Upper lobe of left lung (tissue), 4 donors: ENCODE measurements at regions not wholly inside any gene's neighbourhood (a gene's known extent, or its start where the extent isn't known, plus 50 kb on each side); places are given as distances from the start of the nearest gene placed in this dataset.

Experiments used
- CTCF ChIP-seq, 6 experiments: fragments of 450-650 bp in 4 of 6; fragments of 200-600 bp in 2 of 6; sonication (generic) in 2 of 6; IDR thresholded peaks; one replicate each; pipeline ENCODE4 v1.5.1; 2016 to 2019; ENCODE audit warnings: antibody characterized with exemption in 6 of 6
- EP300 ChIP-seq, 4 donors: sonication (generic); formaldehyde crosslinking; IDR thresholded peaks; one replicate each; pipeline ENCODE4 v1.5.1; 2017; ENCODE audit warnings: antibody characterized with exemption in 4 of 4, control low read depth in 2 of 4

GRCh38 chr2:195251214-195251613 lies 405.8 kb upstream of the SLC39A10 start:
- TF ChIP-seq CTCF (IDR thresholded peaks at IDR 0.05) (no peak), EP300 (IDR thresholded peaks at IDR 0.05) (no peak)
